ENCODE measurements at regions not wholly inside any gene's neighbourhood (a gene's known extent, or its start where the extent isn't known, plus 50 kb on each side); places are given as distances from the start of the nearest gene placed in this dataset.
"Not testable (repeated sequence)": the region's sequence is repeated elsewhere in the genome, so short reads cannot be mapped to it uniquely, and the experiment has no call there.

DNA sequence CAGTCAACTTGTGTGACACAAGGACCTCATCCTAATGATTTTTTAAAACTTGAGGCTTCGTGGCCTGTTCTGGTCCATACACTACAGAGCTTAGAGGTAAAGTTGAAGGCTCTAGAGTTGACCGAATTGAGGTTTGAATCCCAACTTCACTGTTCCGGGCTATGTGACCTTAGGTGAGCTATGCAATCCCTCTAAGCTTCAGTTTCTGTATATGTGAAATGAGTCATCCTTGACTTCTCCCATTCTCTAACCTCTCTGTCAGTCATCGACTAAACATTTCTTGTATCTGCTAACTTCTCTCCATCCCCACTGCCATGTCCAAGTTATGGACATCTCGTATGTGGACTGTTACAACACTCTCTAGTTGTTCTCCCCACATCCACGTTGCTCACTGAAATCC lies 178.2 kb upstream of the TMEM45B start:
- DNase-seq (ENCODE audit: low read depth in 2 of 2) = no peak

- DNase-seq (ENCODE audit: low read depth in 2 of 2) = no peak
These were observed 177.5 kb upstream of the TMEM45B start for GRCh38 chr11:129637983-129638776.

DNA sequence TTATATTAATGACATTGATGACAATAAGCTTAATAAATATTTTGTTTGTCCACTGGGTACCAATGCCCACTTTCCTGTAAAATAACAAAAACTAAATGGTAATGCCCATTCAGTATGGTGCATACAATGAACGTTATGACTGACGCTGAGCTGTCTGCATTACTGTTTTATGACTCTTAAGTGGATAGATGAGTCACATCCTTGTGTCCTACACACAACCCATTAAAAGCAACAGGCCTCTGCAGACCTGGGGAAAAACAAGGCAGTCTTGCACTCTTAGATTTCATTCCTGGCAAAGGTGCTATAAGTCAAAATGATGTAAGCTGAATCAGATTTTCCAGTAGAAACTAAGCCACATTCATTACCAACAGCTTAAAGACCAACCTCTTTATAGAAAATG lies 176.3 kb upstream of the TMEM45B start:
- no peak for DNase-seq (ENCODE audit: low read depth in 2 of 2)

DNA sequence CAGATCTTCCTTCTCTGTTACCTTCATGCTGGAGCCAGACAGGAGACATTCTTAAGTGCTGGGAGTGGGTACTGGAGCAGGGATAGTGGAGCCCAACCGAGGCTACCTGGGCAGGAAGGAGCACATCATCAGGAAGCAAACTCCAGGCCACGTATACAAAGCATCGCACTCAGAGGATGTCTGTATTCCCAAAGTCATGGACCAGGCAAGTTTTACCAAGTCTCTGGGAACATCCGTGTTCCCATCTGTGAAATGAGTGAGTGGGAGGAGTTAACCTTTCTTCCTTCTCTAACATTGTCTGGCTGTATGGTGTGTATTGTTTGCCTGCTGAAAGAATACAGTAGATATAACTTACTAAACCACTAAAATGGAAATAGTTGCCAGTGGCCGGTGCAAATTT lies 175.0 kb upstream of the TMEM45B start:
- DNase-seq (ENCODE audit: low read depth in 2 of 2) = no peak

DNA sequence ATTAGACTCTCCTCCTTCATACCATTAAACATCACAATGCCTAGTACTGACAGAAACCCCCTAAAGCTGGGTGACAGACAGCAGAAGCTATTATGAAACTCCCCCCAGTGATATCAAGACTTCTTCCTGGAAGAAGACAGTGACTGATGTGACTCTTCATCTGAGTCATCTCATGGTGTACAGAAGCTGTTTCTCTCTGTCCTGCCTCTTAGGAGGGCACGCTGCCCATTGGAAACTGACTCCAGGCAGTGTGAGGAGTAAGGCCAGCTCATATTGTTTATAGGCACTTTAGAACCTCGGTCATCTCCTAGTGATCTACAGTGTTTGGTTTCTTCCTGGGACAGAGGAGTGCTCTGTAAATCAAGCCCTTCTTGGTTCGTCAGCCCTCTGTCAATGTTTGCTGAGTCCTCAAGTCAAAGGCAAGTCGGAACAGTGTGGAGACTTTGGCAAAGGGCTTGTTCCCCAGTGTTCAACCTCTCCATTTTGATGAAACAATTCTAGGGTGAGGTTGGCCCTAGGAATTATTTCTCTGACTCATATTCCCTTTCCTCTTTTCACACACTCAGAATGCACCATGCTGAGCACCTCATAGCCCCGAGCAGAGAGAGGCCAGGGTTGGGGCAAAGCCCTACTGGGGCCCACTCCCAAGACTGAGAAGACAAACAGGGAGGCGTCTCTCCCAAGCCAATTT lies 172.5 kb upstream of the TMEM45B start:
- DNase-seq (ENCODE audit: low read depth in 2 of 2) = no peak

DNA sequence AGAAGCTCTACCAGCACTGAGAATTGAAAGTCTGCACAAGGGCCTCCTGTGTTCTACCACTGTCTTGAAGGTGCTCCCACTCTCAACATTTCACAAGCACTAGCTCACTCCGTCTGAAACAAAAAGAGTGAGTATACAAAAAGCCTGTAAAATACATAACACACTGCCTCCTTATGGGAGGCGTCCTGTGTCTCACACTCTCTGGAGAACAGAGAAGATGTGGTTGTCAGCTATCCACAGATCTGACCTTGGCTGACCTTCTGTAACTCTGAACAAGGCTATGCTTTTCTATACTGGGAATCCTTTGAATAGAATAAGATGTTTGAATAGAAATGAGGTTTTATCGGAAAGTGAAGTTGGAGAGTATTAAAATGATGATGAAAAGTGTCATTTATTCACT lies 171.3 kb upstream of the TMEM45B start:
- no peak for DNase-seq (ENCODE audit: low read depth in 2 of 2)

- DNase-seq (ENCODE audit: low read depth in 2 of 2) = no peak
These were observed 169.7 kb upstream of the TMEM45B start for GRCh38 chr11:129645943-129646342.

GRCh38 chr11:129650044-129650443 lies 165.6 kb upstream of the TMEM45B start:
- DNase-seq (ENCODE audit: low read depth in 2 of 2) = not testable (repeated sequence)

DNA sequence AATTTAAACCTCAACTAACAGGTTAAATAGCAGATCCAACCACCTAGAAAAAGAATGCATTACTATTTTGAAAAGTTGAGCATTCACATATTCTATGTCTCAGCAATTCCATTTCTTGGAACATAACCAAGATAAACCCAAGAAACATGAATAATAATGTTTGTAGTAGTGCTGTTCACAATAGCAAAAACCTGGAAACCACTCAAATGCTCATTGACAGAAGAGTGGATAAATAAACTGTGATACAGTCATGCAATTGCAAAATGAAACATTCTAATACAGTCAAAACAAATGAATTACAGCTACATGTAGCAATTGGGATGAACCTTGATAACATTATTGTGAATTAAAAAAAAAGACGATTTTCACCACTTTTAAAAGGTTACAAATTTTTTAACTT lies 162.8 kb upstream of the TMEM45B start:
- DNase-seq (ENCODE audit: low read depth in 2 of 2) = no peak

- DNase-seq (ENCODE audit: low read depth in 2 of 2) = no peak
These were observed 160.3 kb upstream of the TMEM45B start for GRCh38 chr11:129655247-129655832.

DNA sequence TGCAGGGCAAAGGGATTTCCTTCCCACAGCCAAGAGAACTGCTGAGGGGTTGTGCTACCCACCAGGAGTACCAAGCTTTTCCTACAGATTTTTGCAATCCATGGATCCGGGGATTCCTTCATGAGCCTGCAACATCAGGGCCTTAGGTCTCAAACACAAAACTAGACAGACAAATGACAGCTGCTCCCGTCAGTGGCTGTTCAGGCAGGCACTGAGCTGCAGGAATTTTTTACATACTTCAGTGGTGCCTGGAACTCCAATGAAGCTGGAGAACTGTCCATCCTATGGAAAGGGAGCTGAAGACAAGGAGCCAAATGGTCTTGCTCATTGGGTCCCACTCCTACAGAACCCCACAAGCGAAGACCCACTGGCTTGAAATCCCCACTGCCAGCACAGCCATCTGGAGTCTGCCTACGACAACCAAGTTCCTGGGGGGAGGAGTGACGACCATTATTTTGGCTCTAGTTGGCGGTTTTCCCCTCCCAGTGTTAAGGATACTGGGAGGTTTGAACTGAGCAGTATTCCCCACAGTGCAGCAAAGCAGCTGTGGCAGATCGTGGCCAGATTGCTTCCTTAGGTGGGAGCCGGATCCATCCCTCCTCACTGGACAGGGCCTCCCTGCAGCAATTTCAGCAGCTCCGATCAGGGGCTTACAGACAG lies 157.7 kb upstream of the TMEM45B start:
- DNase-seq (ENCODE audit: low read depth in 2 of 2) = no peak

DNA sequence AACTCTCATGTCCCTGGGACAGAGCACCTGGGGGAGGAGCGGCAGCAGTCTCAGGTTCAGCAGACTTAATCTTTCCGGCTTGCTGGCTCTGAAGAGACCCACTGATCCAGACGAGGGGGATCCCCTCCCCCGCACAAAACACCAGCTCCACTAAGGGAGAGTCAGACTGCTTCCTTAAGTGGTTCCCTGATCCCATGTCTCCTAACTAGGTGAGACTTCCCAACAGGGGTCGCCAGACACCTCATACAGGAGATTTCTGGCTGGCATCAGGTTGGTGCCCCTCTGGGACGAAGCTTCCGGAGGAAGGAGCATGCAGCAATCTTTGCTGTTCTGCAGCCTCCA lies 157.2 kb upstream of the TMEM45B start:
- no peak for DNase-seq (ENCODE audit: low read depth in 2 of 2)

GRCh38 chr11:129680907-129681306 lies 134.7 kb upstream of the TMEM45B start:
- DNase-seq (ENCODE audit: low read depth in 2 of 2) = no peak

DNA sequence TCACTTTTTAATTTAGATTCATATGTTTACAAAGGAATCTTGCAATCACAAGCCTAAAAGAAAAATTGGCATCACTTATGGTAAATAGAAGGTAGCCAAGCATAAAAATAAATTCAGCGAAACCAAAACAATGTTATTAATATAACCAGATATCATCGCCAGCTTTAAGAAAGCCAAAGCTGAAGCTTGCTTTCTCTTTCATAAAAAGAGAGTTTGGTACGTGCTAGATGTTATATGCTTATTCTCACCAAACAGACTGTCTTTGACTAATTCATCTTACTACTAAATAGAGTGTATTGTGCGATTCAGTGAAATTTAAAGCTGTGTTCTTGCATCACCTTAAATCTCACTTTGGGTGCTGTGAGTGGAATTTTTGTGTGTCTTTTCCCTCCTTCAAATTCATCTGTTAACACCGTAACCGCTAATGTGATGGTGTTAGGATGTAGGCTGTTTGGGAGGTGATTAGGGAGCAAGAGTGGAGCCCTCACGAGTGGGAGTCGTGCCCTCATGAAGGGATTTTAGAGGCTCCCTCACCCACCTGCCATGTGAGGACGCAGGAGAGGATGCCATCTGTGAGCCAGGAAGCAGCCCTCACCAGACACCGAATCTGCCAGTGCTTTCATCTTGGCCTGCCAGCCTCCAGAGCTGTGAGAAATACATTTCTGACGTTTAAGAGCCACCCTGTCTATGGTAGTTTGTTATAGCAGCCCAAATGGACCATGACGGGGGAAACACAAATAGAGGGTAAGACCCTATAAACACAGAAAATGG lies 134.1 kb upstream of the TMEM45B start:
- no peak for DNase-seq (ENCODE audit: low read depth in 2 of 2)

GRCh38 chr11:129686269-129686668 lies 129.4 kb upstream of the TMEM45B start:
- DNase-seq (ENCODE audit: low read depth in 2 of 2) = no peak

DNA sequence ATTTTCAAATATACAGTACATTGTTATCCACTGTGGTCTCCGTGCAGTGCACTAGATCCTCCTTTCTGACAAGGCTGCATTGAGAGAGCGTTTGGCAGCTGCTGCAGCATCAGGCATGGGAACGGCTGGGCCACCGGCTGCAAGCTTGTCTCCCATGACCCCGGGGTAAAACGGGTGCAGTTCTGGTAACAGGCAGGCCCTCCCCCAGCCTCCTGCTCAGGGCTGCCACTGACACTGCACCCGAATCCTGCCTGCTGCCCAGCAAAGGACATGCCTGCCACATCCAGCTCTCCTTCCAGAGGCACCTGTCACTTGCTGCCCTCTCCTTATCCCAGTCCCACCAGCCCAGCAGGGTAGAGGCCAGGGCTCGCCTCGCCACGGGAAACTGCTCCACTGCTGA lies 124.5 kb upstream of the TMEM45B start:
- DNase-seq (ENCODE audit: low read depth in 2 of 2) = no peak

- DNase-seq (ENCODE audit: low read depth in 2 of 2) = no peak
These were observed 121.1 kb upstream of the TMEM45B start for GRCh38 chr11:129694538-129694937.

- no peak for DNase-seq (ENCODE audit: low read depth in 2 of 2)
These were observed 120.7 kb upstream of the TMEM45B start for GRCh38 chr11:129694966-129695365.

DNA sequence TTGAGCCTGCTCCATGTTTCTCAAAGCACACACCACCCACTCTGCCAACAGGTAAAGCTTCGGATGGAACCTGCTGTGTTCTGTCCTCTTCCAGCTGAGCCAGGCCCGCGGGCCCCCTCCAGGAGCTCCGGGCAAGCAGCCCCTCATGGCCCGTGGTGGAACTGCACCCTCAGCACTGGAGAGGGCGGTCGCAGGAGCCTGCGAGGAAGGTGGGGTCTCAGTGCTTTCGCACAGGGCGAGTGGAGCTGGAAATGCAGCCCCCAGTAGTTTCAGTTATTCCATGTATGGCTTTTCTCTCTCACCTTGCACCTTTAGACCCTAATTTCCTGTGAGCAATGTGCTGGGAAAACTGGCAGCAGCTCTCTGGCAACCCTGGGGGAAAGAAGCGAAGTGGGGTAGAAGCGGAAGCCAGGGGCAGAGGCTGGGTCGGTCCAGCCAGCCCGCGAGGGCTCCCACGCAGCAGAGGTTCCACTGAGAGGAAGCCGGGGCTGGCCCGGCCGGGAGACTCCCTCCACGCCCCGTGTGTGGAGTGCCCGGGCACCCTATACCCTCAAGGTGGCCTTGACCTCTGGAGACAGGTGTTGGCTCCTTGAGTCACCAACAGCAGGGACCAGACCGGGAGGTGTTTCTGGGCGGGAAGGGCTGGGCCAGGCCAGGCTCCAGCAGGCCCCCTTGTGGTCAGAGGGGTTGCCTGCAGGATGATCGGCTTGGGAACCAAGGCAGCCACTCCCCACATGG lies 119.9 kb upstream of the TMEM45B start:
- peak; percentile 30 to 38 for DNase-seq (ENCODE audit: low read depth in 2 of 2)

- DNase-seq (ENCODE audit: low read depth in 2 of 2) = no peak
These were observed 119.2 kb upstream of the TMEM45B start for GRCh38 chr11:129696309-129696989.

- DNase-seq (ENCODE audit: low read depth in 2 of 2) = no peak
These were observed 117.4 kb upstream of the TMEM45B start for GRCh38 chr11:129698212-129698611.

Measured in stimulated activated CD8-positive, alpha-beta memory T cell treated with anti-CD3 and anti-CD28 coated beads, Interleukin-15, amount 100 ng/mL, for 4 hours (primary cell).